HG03066 (cell line): ENCODE measurements at regions not wholly inside any gene's neighbourhood (a gene's known extent, or its start where the extent isn't known, plus 50 kb on each side); places are given as distances from the start of the nearest gene placed in this dataset.

Experiments
- ATAC-seq: cut with Tn5 transposase; IDR thresholded peaks from one replicate; pipeline ENCODE4 v1.9.1; 2021; ENCODE audit warnings: low read depth; ENCODE audit not compliant: unreplicated experiment

DNA sequence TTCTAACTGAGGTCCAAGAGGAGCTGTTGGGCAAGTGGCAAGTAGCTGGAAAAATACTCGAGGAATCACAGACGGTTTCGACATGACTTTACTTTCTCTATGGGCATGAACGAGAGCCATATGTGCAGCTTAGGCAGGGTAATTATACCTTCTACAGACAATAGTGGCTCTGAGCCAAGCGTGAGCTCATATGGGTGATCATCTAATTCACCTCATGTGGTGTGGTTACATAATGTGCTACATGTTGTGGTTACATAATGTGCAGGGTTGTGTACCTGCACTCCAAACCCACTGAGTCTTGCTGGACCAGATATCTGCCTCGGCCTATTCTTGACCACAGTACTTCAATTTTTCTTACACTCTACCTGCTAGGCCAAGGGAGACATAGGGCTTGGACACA, 771.7 kb upstream of the EYS start:
- no peak for ATAC-seq

DNA sequence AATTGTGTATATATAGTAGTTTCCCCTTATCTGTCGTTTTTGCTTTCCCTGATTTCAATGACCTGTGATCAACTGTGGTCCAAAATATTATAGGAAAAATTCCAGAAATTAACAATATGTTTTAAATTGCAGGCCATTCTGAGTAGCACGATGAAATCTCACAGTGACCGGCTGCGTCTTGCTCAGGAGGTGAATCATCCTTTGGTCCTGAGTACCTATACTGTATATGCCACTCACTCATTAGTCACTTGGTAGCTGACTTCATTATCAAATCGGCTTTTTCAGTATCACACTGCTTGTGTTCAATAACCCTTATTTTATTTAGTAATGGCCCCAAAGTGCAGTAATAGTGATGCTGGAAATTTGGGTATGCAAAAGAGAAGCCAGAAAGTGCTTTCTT, 728.3 kb upstream of the EYS start:
- ATAC-seq: no peak

DNA sequence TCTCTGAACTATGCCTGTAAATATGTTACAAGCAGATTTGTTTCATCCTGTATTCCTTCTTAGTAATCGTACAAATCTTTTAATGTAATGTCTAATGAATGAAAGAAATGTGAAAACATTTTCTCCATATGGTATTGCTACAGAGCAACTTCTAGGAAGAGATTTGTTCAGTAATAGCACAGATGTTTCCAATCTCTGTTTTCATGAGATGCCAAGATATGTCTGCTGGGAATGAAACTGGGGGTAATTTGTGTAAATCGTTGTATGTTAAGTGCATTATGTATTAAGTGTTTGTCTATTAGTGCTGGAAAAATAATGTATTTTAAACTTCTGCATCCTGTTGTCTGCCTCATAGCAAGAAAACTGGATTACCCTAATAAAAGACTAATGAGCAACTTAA, 722.2 kb upstream of the EYS start:
- ATAC-seq: no peak

DNA sequence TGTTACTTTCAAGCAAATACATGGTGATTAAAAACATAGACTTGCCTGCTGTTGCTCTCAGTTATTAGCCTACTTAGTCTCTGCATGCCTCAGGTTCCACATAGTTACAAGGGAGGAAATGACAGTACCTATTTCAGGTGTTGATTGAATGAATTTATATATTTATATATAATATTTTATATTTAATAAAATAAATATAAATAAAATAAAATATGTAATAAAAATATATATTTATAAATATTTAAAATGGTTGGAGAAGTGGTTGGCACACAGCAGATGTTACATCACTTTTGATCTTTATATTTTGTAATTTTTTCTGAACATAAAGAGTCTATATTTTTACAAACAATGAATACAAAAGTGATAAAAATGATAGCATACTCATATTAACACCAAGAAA, 716.0 kb upstream of the EYS start:
- no peak for ATAC-seq

DNA sequence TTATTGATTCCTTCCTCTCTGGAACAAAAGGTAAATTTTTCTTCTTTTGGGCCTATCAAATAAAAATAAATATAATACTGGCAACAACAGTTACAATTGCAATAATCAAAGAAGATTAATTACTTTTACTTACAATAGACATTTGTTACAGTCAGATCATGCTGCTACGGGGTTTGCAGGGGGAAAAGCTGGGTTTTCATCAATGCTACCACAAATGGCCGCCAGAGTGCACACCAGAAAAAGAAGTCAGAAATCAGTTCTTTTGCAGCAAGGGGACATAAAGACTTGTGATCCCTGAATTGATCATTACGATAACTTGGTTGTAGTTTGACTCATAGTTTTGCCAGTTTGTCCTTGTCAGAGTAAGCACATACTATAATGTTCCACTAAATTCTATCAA, 714.5 kb upstream of the EYS start:
- ATAC-seq: no peak

DNA sequence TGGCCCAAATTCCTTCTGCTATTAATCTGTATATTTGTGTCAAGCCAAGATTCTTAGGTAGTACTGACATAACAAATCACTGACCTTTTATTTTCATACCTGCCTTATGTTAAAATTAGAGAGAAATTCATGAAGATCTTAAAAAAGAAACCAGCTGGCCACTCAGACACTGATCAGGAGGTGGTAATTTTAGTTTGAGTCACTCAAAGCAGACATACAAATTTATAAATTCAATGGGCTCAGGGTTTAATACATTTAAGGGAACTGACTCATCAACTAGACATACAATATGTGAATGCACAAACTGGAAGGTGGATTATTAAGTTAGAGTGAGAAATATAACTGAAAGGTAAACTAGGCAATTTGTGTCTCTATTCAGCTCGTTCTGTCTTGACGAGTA, 711.9 kb upstream of the EYS start:
- no peak for ATAC-seq

DNA sequence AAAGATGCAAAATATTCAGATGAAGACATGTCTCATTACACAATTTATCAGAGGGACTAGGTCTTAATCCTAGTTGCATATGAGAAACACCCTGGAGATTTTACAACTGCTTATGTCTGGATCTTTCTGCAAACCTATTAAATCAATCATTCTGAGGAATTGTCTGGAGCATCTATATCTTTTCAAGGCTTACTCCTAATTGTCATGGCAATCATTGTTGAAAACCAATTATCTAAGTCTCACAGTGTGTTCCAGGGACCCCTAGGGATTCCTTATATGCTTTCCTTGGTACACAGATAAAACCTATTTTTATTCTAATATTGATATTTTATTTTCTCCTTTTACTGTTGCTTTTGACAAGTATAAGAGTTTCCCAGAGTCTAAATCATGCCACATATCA, 696.9 kb upstream of the EYS start:
- no peak for ATAC-seq

DNA sequence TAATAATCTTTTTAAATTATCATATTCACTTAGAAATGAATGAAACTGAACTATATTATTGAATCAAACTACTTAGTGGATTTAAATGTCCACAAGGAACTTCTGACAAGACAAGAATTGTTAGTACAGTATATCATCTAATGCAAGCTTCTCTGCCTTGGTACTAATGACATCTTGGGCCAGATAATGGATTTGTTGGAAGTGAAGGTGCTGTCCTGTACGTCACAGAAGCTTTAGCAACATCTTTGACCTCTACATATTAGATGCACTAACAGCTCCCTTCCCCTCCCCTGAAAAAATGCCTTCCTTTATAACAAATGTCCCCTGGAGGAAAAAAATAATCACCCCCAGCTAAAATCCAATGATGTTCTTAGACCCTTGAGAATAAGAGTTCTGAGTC, 695.8 kb upstream of the EYS start:
- ATAC-seq: no peak

DNA sequence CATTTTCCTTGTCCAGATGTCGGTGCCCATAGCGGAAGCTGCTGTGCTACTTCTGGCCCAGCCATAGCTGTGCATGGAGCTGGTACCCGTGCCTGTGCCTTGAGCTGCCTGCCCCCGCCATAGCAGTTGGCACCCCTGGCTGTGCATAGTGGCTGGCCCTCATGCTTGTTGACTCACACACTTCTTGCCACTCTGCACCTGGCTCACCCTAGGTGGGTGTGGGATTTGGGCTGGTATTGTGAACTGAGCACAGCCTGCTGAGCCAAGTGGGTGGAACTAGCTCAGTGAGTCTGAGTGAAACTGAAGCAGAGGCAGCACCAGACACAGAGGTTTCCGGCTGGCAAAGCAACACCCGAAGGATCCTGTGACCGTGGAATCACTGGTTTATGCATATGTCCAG, 689.5 kb upstream of the EYS start:
- no peak for ATAC-seq

DNA sequence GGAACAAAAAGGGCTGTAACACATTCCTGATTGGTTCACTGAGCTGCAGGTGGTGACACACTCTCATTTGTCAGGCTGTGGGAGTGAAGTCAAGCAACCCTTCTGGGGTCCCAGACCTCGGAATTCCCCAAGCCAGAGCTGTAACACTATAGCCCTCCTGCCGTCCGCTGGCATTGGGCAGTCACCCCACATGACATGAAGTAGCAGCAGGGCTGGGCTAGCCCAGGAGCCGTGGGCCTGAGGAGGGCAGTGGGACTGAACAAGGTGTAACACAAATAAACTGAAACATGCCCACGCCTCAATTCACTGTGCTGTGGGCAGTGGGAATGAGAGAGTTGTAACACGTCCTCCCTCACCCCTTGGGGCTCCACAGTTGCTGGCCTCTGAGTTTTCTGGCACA, 689.1 kb upstream of the EYS start:
- ATAC-seq: no peak

DNA sequence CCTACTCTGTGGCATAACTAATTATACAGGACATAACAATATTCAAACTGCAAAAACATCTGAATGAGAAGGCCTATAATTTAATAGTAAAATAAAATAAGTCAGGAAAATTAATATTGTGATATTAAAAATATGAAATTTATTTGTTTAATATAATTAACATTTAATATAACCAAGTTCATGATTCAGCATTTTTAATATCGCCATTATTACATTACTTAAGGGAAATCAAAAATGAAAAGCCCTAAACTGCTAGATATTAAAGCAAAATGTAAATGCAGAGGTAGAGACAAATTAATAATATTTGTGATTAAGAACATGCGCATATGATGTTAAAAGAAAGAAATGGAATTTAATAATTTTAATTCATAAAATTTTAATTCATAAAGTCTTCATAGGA, 683.4 kb upstream of the EYS start:
- no peak for ATAC-seq

DNA sequence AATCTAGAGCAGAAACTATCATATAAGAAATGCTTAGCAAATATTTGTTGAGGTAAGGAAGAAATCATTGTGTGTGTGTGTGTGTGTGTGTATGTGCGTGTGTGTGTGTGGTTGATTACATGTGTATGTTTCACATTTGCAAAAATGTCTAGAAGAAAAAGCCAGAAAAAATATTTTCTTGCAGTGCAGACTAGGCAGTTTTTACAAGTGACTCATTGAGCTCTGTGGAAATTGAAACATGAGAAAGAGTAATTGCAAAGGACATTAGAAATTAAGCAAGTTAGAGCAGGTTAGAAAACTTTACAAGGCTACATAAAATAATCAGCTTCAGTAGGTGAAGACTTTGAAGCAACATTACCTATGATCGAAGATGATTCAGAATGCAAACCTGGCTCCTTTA, 669.0 kb upstream of the EYS start:
- ATAC-seq: no peak

DNA sequence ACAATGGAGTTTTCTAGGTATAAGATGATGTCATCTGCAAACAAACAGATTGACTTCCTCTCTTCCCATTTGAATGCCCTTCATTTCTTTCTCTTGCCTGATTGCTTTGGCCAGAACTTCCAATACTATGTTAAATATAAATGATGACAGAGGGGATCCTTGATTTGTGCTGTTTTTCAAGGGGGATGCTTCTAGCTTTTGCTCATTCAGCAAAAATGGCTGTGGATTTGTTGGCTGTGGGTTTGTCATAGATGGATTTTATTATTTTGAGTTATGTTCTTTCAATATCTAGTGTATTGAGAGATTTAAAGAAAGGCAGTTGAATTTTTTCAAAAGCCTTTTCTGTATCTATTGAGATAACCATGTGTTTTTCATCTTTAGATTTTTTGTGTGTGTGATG, 662.4 kb upstream of the EYS start:
- no peak for ATAC-seq

DNA sequence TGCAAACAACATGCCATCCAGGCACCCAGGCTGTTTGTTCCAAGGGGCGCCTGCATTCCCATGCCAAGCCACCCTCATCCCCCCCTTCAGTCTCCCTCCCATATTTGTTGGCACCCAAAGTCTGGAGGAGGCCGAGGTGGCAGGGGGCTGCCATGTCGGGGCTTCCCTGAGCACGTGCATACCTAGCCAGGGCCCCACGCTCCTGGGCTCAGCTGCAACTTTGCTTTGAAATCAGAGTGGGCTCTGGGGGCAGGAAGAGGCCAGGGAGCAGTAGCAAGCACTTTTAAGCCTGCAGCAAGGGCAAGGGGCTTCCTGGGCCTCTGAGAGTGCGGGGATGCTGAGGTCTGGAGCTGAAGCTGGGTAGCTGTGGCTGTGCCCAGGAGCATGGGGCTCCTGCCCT, 655.9 kb upstream of the EYS start:
- no peak for ATAC-seq

DNA sequence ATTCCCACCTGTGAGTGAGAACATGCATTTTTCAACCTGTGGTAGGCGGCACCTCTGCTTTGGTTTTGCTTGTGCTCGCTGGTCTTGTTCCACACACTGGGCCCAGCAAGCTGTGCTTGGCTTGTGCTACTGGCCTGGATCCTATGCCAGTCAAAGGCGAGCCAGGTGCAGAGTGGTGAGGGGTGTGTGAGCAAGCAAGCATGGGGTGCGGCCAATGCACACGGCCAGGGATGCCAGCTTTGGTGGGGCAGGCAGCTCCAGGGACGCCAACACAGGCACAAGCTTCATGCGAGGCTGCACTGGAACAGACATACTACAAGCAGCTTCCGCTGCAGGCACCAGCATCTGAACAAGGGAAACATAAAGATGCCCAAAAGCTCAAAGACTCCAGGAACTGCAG, 654.9 kb upstream of the EYS start:
- ATAC-seq: no peak

DNA sequence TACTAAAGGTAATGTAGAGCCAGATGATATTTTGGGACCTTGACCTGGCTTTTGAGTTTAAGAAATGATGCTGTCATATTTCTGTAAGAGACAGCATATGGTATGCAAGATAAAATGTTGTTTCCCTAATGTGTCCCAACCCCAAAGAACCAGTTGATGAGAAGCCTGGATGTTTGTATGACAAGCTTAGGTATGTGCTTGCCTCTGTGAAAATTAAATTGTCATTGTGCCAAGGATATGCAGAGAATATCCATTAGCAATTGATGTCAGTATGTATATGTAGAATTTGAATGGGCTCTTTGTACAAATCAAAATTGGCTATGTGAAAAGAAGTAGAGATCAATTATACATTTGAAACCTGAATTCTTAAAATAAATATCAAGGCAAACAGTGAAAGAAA, 650.8 kb upstream of the EYS start:
- no peak for ATAC-seq

DNA sequence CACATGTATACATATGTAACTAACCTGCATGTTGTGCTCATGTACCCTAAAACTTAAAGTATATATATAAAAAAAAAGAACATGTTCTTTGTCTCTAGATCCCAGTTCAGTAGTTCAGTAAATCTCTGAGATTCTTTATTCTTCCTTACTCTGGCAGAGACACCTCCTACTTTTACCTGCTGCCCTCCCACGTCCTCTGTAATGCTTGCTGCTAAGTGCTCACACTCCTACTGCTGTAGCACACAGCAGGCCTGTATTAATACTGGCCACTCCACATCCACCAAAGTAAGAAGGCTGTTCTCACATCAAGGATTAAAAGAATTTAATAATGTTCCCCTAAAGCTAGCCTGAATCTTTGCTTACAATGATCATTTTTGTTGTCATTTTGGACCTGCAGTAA, 648.4 kb upstream of the EYS start:
- ATAC-seq: no peak

DNA sequence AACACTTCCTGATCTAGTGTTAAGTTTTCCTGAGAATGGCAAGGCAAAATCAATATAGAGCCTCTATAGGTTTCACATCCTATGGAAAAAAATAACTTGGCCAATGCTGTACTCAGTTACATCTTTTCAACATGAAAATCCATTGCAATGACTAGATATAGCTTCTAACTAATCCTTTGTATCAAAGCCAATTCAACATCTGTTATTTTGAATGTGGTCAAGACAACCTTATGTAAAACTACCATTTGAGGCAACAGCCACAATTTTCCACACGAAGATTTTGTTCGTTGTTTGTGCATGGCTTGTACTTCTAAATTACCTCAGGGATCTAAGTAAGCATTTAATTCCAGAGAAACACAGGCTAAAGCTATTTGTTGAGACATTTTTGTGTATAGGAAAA, 637.8 kb upstream of the EYS start:
- ATAC-seq: no peak

DNA sequence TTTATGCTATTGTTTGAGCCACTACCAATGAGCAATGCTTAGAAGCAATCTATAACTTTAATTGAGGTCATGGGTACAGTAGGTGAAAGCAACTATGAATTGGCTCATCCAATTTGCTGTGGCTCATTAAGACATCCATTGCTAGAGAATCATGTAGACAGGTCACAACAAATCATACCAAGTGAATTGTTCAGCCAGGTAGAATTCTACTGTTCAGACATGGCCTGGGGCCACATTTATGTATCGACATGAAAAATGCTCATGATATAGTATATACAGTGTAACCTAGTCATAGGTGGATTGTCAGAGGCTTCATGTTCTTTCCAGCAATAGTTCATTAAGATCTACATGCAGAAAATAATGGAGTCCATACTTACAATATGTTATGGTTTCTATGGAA, 633.7 kb upstream of the EYS start:
- no peak for ATAC-seq

DNA sequence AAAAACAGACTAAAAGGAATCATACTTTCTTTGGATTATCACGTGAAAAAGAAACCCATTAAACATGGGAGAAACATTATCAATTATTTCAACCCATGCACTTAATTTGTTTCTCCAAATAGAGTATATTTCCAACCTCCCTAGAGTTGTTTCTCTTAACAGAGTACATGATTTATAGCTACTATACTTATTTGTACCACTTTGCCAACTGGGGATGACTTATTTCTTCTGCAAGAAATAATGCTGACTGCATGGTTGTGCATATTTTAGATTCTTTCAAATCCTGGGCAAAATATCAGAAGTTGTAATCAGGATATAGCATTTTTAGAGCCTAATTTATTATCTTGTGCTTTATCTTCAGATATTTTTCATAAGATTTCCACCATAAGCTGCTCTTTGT, 629.1 kb upstream of the EYS start:
- ATAC-seq: no peak

DNA sequence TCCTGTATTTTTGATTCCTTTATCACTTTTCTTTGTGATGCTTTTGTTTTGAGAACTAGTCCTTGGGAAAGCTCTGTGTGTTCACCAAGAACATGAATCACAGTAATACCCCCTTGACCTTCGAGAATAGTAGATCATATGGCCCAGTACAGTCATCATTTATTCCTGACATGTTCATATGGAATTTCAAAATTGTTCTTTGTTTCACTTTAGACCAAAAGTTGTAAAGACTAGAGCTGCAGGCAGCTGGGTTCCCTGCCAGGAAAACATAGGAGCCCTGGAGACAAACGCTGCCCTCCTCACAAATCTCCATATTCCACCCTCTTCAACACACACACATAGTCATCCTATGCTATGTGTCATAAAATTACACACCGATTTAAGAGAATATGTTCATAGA, 621.2 kb upstream of the EYS start:
- no peak for ATAC-seq

DNA sequence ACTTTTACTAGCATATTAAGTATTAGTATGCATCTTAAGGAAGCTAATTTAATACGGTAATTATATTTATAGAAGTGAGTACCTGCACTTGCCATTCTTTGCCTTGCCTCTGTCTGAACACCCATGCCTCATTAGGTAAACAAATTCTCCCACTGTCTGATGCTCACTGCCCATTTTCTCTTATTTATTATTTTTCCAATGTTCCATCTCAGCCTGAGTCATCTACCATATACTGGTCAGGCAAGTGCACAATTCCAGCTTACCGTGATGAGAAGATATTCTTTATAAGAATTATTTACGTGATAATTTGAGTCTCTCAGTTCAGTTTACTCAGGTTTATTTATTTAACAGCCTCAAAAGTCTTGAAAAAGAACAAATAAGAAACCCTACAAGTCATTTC, 619.2 kb upstream of the EYS start:
- ATAC-seq: no peak

DNA sequence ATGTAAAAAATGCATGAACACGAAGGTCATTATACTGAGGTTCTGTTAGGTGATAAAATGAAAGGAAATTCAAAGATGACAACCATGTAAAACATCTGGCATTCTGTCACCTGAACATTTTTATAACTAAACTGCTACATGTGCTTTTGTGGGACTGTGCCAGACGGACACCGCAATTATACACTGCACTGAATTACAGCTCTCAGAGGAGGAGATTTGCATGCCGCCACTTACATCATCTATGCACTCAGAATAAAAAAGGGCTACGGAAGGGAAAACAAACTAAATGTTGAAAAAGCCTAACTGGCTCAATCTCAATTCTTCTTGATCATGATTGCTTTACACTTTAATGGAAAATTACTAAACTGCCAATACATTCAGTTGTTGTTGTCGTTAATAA, 614.0 kb upstream of the EYS start:
- no peak for ATAC-seq

DNA sequence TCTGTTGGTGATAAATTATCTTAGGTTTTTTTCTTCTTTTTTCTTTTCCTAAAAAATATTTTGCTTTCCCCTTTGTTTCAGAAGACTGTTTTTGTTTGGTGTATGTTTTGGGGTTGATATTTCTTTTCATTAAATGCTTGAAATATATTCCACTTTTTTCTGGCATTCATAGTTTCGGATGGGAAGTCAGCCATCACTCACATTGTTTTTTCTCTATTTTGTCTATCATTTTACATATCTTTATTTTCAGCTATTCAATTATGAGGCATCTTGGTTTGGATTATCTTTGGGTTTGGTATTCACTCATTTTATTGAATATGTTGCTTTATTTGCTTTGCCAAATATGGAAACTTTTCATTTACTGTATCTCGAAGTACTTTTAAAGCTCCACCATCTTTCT, 600.5 kb upstream of the EYS start:
- ATAC-seq: no peak
